Posterior vena cava (tissue), 2 donors: ENCODE measurements at regions not wholly inside any gene's neighbourhood (a gene's known extent, or its start where the extent isn't known, plus 50 kb on each side); places are given as distances from the start of the nearest gene placed in this dataset.

ENCODE experiments used
- DNase-seq: peaks from one replicate; pipeline ENCODE4 v3.0.0-alpha.2; 2020; ENCODE audit warnings: low spot score
- intact Hi-C, 2 donors: fragments of 100-400 bp; cut with DNase I; formaldehyde crosslinking; loops; one replicate each; pipeline versions ENCODE4 v1.14.1 to v1.14.2; 2022 to 2023
- donor health status: DM: yes; HTN: yes; CAD: no.
- donor health status: DM: yes; HTN: yes; CAD: no.

- no peak for DNase-seq
- intact Hi-C loops, result no loop called here
Measured at GRCh38 chr9:119652931-119653330, 283.7 kb upstream of the BRINP1 start.

- DNase-seq, result no peak
- intact Hi-C loops, result no loop called here
Measured at GRCh38 chr9:119649205-119649604, 280.0 kb upstream of the BRINP1 start.

GRCh38 chr9:119639287-119639955, 270.2 kb upstream of the BRINP1 start:
- intact Hi-C loops, result no loop called here
- no peak for DNase-seq

DNA sequence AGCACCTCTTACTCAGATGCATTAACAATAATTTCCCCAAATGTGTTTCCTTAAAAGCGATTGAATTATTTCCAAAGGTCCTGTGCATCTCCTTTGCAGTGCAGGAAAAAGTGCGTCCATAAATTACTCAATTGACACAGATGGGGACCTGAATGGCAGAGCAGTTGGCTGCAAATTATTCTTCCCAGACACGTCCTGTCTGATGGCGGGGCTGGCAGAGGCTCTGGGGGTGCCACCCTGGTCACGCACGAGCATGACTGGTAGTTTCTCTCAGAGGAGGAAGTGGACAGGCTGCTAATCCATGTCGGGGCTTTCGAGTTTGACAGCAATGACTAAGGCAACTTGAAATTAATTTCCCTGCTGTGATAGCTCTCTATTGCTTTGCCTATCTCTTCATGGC, 264.8 kb upstream of the BRINP1 start:
- intact Hi-C loops, result no loop called here

GRCh38 chr9:119611565-119611964, 242.3 kb upstream of the BRINP1 start:
- intact Hi-C loops, result no loop called here
- DNase-seq, result no peak

More for the DNA sequence above, 264.8 kb upstream of the BRINP1 start:
- no peak for DNase-seq

DNA sequence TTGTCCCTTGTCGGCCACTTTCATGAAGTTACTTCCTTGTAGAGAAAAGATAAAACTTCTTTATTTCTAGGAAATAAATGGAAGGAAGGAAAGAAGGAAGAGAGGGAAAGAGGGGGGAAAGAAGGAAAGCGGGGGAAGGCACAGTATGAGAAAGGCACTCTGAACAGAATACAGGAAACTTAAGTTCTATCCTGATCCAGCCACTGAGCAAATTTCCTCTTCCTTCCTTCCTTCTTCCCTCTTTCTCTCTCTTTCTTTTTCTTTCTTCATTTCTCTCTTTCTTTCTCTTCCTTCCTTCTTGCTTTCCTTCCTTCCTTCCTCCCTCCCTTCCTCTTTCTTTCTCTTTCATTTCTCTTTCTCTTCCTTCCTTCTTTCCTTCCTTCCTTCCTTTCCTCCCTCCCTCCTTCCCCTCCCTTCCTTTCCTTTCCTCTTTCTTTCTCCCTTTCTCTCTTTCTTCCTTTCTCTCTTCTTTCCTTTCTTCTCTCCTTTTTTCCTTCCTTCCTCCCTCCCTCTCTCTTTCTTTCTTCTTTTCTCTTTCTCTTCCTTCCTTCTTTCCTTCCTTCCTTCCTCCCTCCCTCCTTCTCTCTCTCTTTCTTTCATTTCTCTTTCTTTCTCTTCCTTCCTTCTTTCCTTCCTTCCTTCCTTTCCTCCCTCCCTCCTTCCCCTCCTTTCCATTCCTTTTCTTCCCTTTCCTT, 240.2 kb upstream of the BRINP1 start:
- intact Hi-C loops, result no loop called here

DNA sequence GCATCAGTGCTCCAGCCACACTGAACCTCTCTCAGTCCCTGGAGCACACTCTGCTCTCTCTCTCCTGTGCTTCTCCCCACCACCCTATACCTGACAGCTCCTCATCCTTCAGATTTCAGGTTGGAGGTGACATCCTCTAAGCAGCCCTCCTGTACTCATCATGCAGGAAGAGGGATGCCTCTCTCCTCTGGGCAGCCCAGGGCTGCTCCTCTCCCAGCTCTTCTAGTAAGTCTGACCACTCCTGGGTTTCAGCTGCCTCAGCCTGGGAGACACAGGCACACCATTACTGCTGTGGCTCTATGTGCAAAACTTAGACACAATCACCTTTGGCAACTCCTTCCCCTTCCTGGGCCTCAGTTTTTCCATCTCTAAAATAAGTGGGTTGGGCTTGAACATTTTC, 232.4 kb upstream of the BRINP1 start:
- no peak for DNase-seq
- intact Hi-C loops, result no loop called here

More for the DNA sequence above, 240.2 kb upstream of the BRINP1 start:
- DNase-seq, result no peak

DNA sequence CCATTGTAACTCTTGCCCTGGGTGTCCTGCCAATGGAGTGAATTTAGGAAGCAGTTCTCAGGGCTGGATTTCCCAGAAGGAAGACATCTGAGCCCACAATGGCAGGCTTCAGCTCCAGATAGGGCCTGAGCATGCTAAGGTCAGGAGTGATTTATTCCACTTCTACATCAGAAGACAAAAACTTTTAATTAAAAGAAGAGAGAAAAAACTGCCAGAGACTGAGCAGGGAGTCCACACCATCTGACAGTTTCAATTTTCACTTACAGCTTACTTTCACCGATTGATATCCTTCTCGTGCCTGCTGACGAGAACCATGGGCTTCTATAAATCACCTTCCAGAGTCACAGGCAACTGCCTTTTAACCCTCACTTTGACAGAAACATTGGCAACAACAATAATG, 228.3 kb upstream of the BRINP1 start:
- intact Hi-C loops, result no loop called here

GRCh38 chr9:119596703-119597102, 227.5 kb upstream of the BRINP1 start:
- intact Hi-C loops, result loop anchor here in 1 of 2 donors (1.0 kb wide), 1 partner anchor 35 kb away; no protein-coding TSS in a partner anchor
- no peak for DNase-seq

More for the DNA sequence above, 228.3 kb upstream of the BRINP1 start:
- DNase-seq, result no peak

- DNase-seq, result no peak
Measured at GRCh38 chr9:119588874-119589744, 219.9 kb upstream of the BRINP1 start.

GRCh38 chr9:119577881-119578280, 208.6 kb upstream of the BRINP1 start:
- intact Hi-C loops, result no loop called here
- DNase-seq, result no peak

More at GRCh38 chr9:119588874-119589744, 219.9 kb upstream of the BRINP1 start:
- intact Hi-C loops, result no loop called here

GRCh38 chr9:119559986-119560385, 190.8 kb upstream of the BRINP1 start:
- intact Hi-C loops, result loop anchor here in 1 of 2 donors (10.0 kb wide), 1 partner anchor 405 kb away; no protein-coding TSS in a partner anchor
- no peak for DNase-seq

GRCh38 chr9:119559056-119559455, 189.8 kb upstream of the BRINP1 start:
- intact Hi-C loops, result loop anchor here in 1 of 2 donors (10.0 kb wide), 1 partner anchor 406 kb away; no protein-coding TSS in a partner anchor

GRCh38 chr9:119556129-119556875, 187.1 kb upstream of the BRINP1 start:
- DNase-seq, result peak; percentile 92

More at GRCh38 chr9:119559056-119559455, 189.8 kb upstream of the BRINP1 start:
- no peak for DNase-seq

GRCh38 chr9:119544492-119544891, 175.3 kb upstream of the BRINP1 start:
- no peak for DNase-seq
- intact Hi-C loops, result no loop called here

More at GRCh38 chr9:119556129-119556875, 187.1 kb upstream of the BRINP1 start:
- intact Hi-C loops, result loop anchor here in 1 of 2 donors (10.0 kb wide), 1 partner anchor 408 kb away; no protein-coding TSS in a partner anchor

GRCh38 chr9:119537138-119537537, 167.9 kb upstream of the BRINP1 start:
- no peak for DNase-seq
- intact Hi-C loops, result loop anchor here in 1 of 2 donors (5.0 kb wide), 1 partner anchor 1165 kb away; no protein-coding TSS in a partner anchor

DNA sequence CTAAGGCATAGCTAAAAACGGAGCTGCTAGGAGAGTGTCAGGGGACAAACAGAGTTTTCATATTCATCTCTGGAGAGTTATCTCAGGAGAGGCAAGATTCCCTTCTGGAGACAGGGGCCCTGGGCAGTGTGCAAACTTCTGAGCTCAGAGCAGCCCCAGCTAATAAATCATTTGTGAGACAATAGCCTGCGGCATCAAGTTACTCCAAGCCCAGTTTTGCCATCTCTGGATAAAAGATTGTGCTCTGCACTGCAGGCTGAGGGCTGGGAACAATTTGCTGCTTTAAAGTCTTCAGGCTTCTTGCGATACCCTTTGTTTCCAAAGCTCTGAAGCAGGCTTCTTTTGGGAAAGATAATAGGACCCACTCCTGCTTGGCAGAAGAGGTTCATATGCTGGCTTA, 164.3 kb upstream of the BRINP1 start:
- intact Hi-C loops, result no loop called here
- DNase-seq, result no peak

DNA sequence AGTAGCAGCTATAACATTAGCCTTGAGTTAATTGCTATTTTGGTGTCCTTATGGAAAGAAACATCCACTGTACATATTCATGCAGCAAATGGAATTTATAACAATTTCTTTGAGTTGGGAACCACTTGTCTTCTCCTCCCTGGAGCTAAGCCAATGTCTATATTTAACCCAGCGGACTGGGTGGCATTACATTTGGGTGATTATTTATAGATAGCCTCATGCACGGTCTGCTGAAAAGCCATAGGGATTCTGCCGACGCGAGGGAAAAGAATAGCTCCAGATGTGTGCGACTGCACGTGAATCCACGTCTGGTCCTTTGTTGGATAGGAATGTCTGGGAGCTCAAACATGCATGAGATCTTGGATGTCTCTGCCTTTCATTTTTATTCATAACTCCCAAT, 157.5 kb upstream of the BRINP1 start:
- DNase-seq, result no peak
- intact Hi-C loops, result no loop called here

- intact Hi-C loops, result no loop called here
- DNase-seq, result no peak
Measured at GRCh38 chr9:119523508-119523907, 154.3 kb upstream of the BRINP1 start.
